HUDEP-2 (cell line): ENCODE measurements at regions not wholly inside any gene's neighbourhood (a gene's known extent, or its start where the extent isn't known, plus 50 kb on each side); places are given as distances from the start of the nearest gene placed in this dataset.

Experiments used
- DNase-seq, 76 experiments: peaks; one replicate each; lab custom pipeline; 2025; ENCODE audit not compliant: unreplicated experiment in 76 of 76; lab: John Stamatoyannopoulos, UW

DNA sequence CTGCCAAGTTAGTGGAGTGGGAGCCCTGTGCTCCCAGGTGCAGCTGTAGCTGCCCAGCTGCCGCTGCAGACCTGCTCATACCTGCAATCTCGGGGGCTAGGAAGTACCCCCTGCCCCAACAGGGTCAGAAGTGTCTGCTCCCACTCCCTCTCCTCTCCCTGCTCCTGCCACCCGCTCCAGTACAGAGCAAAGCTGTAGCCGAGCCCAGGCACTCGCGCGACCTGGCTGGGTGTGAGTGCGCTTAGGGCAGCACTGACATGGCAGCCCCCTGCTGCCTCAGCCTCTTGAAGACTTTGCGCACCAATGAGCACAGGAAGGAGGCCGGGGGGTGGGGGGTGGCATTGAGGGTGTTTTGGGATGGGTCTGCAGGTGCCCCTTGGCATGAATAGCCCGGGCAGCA is 1951.4 kb downstream of the SUCLG1 start:
- DNase-seq: no peak

DNA sequence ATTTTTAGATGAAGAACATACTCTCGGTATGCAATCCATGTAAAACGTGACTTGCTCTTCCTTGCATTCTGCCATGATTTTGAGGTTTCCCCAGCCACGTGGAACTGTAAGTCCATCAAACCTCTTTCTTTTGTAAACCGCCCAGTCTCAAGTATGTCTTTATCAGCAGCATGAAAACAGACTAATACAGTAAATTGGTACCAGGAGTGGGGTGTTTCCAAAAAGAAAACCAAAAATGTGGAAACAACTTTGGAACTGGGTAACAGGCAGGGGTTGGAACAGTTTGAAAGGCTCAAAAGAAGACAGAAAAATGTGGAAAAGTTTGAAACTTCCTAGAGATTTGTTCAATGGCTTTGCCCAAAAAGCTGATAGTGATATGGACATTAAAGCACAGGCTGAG is 1957.9 kb downstream of the SUCLG1 start:
- no peak for DNase-seq

DNA sequence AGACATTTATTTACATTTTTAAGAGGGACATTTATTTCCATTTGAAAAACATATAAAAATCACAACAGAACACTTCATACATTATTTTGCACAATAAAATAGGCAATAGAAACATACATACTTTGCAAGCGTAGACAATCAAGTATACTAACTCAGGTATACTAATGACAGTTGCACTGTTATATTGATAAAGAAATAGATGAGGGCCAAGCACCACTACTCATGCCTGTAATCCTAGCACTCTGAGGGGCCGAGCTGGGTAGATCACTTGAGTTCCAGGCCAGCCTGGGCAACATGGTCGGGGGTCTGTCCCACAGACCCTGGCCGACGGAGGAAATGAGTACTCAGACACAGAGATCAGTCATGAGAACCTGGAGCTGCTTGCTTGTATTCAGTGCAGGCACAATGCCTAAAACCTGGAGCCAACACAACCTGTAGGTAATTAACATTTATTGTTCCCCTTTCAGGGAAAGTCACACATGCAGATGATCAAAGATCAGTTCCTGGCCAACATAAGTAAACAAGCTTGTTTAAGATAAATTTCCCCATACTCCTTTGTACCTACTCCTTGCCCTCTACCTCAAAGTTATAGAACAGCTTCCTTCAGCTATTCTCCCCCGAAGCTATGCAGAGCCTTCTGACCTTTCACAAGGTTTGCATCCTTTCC is 1960.2 kb downstream of the SUCLG1 start:
- no peak for DNase-seq

DNA sequence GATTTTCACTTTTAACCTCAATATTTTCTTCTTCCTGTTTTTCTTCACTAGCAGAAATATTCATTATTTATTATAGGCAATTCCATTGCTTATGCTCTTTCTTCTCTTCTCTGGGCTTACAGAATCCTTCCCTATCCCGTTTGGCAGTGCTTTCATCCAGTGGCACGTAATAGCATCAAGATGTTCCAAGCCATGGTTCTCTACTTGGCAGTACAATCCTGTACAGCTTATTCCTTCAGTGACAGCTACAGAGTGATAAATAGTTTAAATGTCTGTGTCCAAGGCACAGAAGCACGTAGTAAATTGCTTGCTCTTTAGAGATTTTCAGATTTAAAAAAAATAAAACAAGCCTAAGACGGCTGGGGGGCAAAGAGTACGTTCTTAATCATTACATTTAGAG is 1964.3 kb downstream of the SUCLG1 start:
- DNase-seq: no peak

DNA sequence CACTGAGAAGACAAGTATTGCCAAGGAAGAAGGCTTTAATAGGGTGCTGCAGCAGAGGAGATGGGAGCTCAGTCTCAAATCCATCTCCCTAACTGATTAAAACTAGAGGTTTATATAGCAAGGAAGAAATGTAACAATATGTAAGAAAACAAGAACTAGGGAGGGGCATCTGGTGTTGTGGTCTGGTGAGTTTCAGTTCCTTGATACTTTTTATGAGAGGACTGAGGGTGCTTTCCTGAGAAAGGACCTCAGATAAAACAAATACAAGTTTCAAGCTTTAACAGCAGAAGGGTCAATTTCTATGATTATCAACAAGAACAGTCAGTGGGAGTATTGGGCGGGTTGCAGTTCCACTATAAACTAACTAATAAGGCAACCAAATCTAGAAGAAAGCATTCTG is 1967.5 kb downstream of the SUCLG1 start:
- DNase-seq: no peak

DNA sequence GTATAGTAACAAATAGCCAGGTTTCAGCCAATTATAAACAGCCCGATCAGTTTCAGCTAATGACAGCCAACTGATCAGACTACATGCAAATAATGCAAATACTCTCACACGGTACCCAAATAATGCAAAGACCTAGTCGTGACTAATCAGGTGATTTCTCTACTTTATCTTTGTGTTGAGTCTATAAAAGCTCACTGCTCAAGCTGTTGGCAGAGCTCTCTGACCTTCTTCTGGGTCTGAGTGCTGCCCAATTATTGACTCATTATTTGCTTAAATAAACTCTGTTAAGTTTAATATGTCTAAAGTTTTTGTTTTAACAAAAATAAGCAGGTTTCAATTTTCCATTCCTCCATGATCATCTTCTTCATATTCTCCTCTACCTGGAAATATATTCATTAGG is 1971.7 kb downstream of the SUCLG1 start:
- DNase-seq: no peak

DNA sequence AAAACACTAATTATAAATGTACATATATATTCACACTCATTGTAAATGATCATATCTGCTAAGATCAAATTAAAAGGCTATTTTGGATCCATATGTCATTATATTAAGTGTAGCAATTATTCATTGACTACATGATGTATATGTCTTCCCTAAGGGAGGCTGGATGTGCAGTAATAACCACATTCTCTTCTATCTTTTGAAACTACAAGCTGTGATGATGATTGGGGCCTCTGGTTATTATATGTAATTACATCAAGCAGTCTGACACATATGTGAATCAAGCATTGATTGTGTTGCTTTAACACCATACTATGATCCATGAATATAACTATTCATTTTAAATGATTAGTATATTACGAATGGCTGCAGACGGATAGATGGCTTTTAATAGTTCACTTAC is 1973.4 kb downstream of the SUCLG1 start:
- no peak for DNase-seq

DNA sequence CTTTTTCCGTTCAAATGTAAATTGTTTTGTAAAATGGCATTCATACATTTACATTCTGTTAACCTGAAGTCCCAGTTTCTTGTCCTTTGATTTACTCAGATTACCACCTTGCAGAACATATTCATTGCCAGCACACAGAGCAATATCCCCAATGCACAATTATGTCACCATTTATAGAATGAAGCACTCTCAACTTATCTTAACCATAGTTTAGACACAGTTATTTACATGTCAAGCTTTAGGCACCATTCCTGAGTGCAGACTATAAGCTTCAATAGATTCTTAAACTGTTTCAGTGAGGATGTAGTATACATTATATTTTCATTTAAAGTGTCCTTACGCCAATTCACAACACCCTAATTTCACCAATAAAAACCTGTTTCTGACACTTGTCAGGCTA is 1977.9 kb downstream of the SUCLG1 start:
- no peak for DNase-seq

DNA sequence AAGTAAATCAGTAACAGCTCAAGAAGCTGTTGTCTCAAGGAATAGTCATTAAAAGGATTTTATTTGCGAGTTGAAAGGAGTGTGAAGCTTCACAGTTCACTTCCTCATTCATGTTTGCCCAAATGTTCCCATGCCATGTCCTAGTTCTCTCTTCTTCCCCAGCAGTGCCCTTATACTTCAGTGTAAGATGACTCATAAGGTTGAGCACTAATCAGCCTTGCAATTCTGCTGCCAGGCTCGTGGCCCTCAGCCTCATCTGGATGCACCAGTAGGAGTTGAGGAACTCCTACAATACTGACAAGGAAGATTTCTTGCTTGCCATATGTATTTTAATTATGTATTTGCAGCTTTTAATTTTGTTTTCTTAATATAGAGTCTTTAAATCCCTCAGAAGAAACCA is 1980.4 kb downstream of the SUCLG1 start:
- no peak for DNase-seq

DNA sequence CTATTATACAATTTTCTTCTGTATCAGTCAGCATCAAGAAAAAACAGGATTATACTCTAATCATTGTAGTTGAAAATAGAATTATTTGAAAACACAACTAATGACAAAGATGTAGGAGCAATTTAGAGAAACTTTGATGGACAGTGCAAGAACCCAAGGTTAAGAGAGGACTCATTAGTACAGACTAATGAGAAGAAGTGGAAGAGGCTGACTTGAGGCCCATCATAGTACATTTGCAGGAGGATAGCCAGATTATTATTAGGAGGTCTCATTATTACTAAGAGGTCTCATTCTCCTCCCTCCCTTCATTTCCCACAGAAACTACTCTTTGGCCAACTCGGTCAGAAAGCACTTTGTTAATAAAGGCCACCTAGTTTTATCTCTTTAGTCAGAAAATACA is 1983.0 kb downstream of the SUCLG1 start:
- DNase-seq: no peak

DNA sequence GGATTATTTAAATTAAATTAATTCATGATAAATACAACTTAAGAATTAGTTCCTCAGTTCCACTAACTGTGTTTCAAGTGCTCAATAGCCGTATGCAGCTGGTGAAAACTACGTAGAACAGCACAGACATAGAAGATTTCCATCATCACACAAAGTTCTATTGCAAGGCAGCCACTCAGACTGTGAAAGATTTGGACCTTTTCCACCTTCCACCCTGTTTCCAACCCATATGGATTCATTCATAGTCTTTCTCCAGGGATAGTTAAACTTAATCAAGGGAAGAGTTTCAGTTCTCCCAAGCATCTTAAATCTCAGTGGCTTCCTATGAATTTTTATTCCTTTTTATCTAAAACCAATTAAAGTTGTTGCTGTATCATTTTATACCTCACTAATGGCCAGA is 2030.8 kb downstream of the SUCLG1 start:
- no peak for DNase-seq

DNA sequence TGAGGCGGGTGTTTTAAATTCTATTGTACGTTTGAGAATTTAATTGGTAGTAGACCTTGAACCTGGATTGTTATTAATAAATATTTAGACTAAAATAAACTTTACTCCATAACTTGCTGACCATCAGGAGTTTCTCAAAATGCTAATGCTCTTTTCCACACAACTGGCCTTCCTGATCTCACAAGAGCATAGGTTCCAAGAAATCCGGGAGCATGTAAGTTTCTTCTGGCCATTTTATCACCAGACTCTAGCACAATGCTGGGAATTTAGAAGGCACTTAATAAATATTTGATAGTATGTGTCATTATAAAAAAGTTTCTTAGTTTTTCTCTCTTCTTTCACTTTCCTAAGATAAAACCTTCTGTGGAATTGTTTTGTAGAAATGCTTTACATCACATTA is 2047.1 kb downstream of the SUCLG1 start:
- no peak for DNase-seq

DNA sequence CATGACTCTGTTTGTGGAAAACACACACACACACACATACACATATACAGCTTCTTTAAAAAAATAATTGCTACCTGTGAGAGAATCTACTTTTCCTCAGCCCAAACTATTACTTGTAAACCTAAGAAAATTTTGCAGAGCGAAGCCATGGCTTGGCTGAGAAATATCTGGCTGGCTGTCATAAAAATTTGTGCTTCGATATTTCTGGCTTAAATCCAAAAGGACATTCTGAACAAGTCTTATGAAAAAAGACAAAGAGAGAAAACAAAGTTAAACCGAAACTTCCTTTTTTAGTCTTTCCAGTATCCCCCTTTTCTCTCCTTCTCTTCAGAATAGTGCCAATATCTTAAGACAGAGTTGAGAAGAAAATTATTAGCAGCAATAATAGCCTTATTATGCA is 2048.0 kb downstream of the SUCLG1 start:
- no peak for DNase-seq

DNA sequence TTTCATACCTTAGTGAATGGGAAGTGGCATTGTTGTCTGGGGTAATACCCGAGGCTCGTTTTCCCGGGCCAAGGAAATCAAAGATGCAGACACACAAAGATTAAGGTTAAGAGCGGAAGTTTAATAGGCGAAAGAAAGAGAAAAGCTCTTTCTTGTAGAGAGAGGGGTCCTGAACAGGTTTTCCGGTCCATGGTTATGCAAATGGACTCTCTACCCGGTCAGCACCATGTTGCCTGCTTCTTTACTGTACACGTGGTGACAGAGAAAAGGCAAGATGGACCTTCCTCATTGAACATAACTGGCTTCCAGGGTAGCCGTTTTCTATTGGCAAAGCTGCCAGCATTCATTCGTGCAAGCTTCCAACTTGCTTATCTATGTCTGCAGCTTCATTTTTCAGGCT is 2063.5 kb downstream of the SUCLG1 start:
- no peak for DNase-seq

DNA sequence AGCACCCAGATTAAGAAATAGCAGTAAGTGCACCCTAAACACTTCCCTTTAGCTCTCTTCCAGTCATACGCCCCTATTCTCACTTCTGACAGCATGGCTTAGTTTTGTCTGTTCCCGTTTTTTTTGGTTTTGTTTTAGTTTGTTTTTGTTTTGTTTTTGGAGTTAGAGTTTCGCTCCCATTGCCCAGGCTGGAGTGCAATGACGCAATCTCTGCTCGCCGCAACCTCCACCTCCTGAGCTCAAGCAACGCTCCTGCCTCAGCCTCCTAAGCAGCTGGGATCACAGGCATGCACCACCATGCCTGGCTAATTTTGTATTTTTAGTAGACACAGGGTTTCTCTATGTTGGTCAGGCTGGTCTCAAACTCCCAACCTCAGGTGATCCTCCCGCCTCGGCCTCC is 2067.7 kb downstream of the SUCLG1 start:
- DNase-seq: no peak

DNA sequence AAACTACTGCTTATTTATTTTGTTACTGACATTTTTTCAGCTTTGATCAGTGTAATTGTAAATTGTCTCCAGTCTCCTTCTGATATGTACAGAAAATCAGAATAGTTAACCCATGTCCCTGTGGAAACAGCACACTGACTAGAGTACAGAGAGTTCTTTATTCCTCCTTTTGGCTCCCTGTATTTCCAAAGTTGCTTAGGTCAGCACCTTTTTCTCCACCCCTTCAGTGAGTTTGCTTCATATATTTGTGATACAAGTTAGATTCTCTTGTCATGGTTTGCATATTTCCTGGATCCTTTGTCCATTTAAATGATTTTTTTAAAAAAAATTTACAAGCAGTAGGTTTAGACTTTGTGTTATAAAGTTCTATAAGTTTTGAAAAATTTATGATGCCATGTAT is 2051.1 kb upstream of the LRRTM1 start:
- DNase-seq: no peak

DNA sequence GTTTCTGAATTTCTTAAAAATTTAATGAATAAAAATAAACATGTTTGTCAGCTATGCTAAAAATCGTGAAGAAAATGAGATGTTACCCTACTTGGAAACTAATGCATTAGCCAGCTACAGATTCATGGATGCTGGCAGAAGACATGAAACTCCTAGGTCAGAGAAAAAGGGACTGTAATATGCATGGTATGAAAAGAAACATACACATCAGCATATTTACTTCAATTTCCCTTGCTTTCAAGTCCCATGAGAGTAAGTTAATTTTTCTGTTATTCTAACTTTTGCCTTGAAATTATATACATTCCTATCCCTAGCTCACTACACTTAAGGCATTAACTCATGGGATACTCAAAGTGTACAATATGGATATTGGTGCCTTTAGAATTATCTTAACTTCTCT is 2041.4 kb upstream of the LRRTM1 start:
- no peak for DNase-seq

DNA sequence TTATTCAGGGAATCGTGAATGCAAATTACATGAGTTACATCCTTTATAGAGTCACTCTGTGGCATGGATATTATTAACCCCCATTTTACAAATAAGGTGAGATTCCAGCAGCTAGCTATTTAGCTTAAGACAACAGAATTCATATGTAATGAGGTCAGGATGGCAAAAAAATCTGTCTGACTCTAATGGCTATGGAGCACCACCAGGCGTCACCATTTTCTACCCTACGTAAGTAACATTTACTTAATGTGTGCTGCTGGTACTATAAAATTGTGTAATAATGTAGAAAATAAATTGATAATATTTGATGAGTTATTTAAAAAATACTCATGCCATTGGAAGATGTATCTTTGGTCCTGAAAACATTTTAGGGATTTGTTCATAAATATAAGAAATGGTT is 2040.1 kb upstream of the LRRTM1 start:
- no peak for DNase-seq

DNA sequence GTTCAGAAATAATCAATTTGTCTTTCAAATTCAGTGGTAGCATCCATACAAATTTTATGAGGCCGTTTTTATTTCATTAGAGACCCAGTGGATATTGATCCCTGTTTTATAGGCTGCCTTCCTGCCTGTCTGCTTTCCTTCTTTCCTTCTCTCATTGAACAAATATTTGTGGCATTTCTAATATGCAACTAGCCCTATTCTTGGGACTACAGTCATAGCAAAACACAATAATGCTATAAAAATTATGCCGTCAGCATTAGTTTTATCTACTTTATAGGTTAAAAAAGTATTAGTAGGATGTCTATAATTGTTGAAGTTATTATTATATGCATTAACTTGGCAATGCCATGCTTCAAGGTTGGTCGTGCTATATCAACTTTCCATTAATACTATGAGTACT is 2037.8 kb upstream of the LRRTM1 start:
- no peak for DNase-seq

DNA sequence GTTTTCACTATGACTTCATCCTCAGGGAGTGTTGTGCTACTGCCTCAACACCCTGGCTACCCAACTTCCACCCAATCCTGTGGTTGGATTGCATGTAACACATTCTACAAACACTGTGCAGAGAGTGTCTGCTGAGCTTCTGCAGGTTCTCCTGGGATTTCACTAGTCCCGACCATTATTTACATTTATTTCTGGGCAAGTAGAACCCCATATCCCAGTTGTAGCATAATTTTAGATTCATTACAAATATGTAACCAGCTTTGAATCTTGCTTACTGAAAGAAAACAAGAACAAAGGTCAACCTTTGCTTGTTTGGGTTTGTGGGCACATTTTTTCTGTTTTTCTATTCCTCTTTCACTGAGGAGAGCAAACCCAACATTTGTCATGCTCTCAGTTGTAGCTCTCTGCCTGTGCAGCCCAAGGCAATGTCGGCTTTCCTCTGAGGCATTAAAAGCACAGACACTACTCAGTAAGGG is 2036.1 kb upstream of the LRRTM1 start:
- no peak for DNase-seq

DNA sequence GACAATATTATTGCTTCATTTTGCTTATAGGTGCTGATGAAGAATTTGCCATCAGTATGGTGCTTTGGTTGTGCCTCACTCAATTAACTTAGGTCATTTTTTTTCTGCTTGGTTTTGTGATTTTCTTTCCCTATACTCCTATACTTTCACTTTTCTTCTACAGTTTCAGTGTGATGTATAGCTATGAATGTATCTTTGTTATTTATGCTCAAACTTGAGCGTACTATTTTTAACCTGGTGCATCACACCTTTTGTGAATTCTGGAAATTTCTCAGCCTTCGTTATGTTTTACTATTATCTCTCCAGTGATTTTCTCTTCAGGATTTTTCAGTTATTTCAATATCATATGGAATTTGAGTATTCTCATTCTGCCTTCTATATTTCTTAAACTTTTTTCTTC is 2035.3 kb upstream of the LRRTM1 start:
- no peak for DNase-seq

DNA sequence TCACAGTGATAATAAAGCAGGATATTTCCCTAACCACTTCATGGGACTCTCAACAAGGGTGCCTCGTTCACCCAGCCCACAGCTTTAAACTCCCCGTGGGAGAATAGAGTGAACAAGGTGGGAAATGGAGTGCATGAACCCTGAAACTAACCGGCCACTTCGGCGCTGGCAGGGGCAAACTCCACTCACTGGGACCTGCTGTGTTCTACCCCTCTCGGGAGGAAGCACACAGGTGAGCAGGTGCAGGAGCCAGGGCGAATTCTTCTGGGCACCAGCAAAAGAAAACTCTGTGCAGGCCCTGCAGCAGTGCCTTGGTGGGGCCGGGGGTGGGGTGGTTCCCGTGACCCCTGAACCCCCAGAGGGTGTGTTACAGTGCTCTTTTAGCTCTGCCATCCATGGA is 2029.1 kb upstream of the LRRTM1 start:
- no peak for DNase-seq

DNA sequence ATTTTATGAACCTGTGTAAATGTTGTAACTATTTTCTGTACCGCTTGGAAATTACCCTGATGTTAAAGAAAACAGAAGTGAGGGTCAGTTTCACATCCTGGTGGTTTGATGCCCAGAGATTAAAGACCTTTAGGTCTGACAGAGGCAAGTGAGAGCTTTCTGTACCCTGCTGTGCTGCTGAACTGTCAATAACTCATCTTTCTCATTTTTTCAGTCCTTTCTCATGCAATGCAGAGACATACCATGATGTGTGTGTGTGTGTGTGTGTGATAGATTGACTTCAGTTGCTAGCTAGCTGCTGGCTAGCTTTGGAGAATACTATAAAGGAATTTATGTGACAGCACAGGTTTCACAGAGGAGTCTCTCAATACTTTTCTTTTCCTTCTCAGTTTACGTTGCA is 2025.6 kb upstream of the LRRTM1 start:
- DNase-seq: no peak
